ENCODE measurements at regions not wholly inside any gene's neighbourhood (a gene's known extent, or its start where the extent isn't known, plus 50 kb on each side); places are given as distances from the start of the nearest gene placed in this dataset.

DNA sequence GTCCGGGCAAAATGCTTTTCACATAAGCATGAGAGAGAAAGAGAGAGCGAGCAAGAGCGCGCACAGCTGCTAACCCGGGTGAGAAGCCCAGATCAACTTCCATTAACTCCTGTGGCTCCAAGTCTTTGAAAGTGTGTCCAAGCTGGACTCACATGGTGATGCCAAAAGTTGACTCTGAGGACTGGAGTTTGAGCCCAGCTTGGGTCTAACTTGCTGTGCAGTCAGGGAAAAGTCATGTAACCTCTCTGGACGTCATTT, 357.2 kb upstream of the SULF2 start:
- peaks cover 0 to 3% of the 10 kb centered on the region in 2 experiments for H3K4me1 ChIP-seq (ENCODE audit: control insufficient read depth in 1 of 2, insufficient read depth in 2 of 2, low read length in 2 of 2)
- peaks cover 2% of the 10 kb centered on the region for H3K79me2 ChIP-seq (ENCODE audit: control insufficient read depth, insufficient read depth, low read length, poor library complexity)
- H2BK12ac ChIP-seq (ENCODE audit: low read length): no peak overlapping the region
- H3K23ac ChIP-seq (ENCODE audit: low read length): no peak overlapping the region
- no peak overlapping the region for H4K8ac ChIP-seq (ENCODE audit: low read depth, low read length)
- no peaks in the 10 kb centered on the region for H3K79me1 ChIP-seq (ENCODE audit: low read length)
- no peak overlapping the region for H2AK5ac ChIP-seq (ENCODE audit: low read length)
- no peak overlapping the region for H3K27ac ChIP-seq (ENCODE audit: low read depth, low read length)
- no peak overlapping the region for H2BK120ac ChIP-seq (ENCODE audit: insufficient read depth, low read length, poor library complexity)
- H4K91ac ChIP-seq (ENCODE audit: low read depth, low read length): no peak overlapping the region
- no peak overlapping the region for H3K4me3 ChIP-seq (ENCODE audit: low read depth, low read length)
- DNase-seq: no peak
- WGBS (ENCODE audit: extremely low coverage, insufficient coverage, insufficient read length): no CpG with 5 or more reads among the region's 6 CpGs
- no peak overlapping the region for H3K14ac ChIP-seq (ENCODE audit: low read length)
- H3K18ac ChIP-seq (ENCODE audit: low read length): no peak overlapping the region
- H3K36me3 ChIP-seq (ENCODE audit: control insufficient read depth in 1 of 2, insufficient read depth in 2 of 2, low read length in 2 of 2): no peaks in the 10 kb centered on the region
- H3K9me3 ChIP-seq (ENCODE audit: insufficient read depth, low read depth, low read length): peaks cover 8% of the 10 kb centered on the region
- H2BK5ac ChIP-seq (ENCODE audit: low read depth, low read length, poor library complexity): no peak overlapping the region
- H3K9ac ChIP-seq (ENCODE audit: low read length): no peak overlapping the region
- H2AFZ ChIP-seq (ENCODE audit: insufficient read depth, low read length, poor library complexity): no peak overlapping the region
- no peak overlapping the region for H3K4ac ChIP-seq (ENCODE audit: low read depth, low read length)
- H3K27me3 ChIP-seq (ENCODE audit: insufficient read depth, low read length): no peaks in the 10 kb centered on the region
- H4K12ac ChIP-seq (ENCODE audit: low read depth, low read length): no peak overlapping the region
- H3K4me2 ChIP-seq (ENCODE audit: low read length): no peak overlapping the region

DNA sequence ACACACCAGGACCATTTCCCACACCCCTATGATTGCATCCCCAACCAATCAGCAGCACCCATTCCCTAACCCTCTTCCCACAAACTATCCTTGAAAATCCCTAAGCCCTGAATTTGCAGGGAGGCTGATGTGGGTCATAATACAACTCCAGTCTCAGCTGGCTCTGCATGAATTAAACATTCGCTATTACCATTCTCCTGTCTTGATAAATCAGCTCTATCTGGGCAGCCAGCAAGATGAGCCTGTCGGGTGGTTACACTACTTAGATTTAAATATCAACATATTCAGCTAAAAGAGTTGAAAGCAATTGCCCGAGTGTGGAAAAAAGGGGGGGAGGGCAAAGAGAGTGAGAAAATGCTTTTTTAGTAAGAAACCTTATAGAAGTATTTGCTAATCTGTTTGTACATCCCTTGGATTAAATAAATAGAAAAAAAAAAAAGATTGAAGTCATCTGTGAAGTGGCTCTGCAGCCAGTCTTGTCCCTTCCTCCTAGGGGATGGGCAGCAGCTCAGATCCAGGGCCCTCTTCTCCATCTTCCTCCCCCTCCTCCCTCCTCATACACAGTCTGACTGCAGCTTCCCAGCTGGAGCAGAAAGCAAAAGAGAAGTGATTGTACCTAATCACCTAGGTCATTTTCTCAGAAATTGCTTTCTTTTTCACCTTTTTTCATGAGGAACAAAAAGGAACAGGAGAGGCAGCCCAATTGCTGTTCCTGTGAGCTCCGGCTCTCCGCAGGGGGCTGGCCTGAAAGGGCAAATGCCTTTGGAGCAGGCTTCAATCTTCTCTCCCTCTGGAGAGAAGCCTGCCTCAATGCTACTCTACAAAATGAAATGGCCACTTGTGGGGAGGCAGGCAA, 356.6 kb upstream of the SULF2 start:
- no peaks in the 10 kb centered on the region for H3K36me3 ChIP-seq (ENCODE audit: control insufficient read depth in 1 of 2, insufficient read depth in 2 of 2, low read length in 2 of 2)
- H3K18ac ChIP-seq (ENCODE audit: low read length): no peak overlapping the region
- no peaks in the 10 kb centered on the region for H3K27me3 ChIP-seq (ENCODE audit: insufficient read depth, low read length)
- H4K12ac ChIP-seq (ENCODE audit: low read depth, low read length): no peak overlapping the region
- WGBS (ENCODE audit: extremely low coverage, insufficient coverage, insufficient read length): no CpG with 5 or more reads among the region's 5 CpGs
- no peak overlapping the region for H2BK5ac ChIP-seq (ENCODE audit: low read depth, low read length, poor library complexity)
- no peak overlapping the region for H3K4me3 ChIP-seq (ENCODE audit: low read depth, low read length)
- H2AFZ ChIP-seq (ENCODE audit: insufficient read depth, low read length, poor library complexity): no peak overlapping the region
- no peak overlapping the region for H3K9ac ChIP-seq (ENCODE audit: low read length)
- no peak overlapping the region for H3K14ac ChIP-seq (ENCODE audit: low read length)
- no peak overlapping the region for H4K91ac ChIP-seq (ENCODE audit: low read depth, low read length)
- no peak overlapping the region for H2BK12ac ChIP-seq (ENCODE audit: low read length)
- no peak overlapping the region for H3K4me2 ChIP-seq (ENCODE audit: low read length)
- peaks cover 2% of the 10 kb centered on the region for H3K79me2 ChIP-seq (ENCODE audit: control insufficient read depth, insufficient read depth, low read length, poor library complexity)
- H2AK5ac ChIP-seq (ENCODE audit: low read length): no peak overlapping the region
- no peak overlapping the region for H4K8ac ChIP-seq (ENCODE audit: low read depth, low read length)
- DNase-seq: no peak
- peaks cover 0 to 3% of the 10 kb centered on the region in 2 experiments for H3K4me1 ChIP-seq (ENCODE audit: control insufficient read depth in 1 of 2, insufficient read depth in 2 of 2, low read length in 2 of 2)
- no peak overlapping the region for H3K4ac ChIP-seq (ENCODE audit: low read depth, low read length)
- H3K9me3 ChIP-seq (ENCODE audit: insufficient read depth, low read depth, low read length): peaks cover 8% of the 10 kb centered on the region
- no peak overlapping the region for H3K23ac ChIP-seq (ENCODE audit: low read length)
- no peaks in the 10 kb centered on the region for H3K79me1 ChIP-seq (ENCODE audit: low read length)
- no peak overlapping the region for H3K27ac ChIP-seq (ENCODE audit: low read depth, low read length)
- H2BK120ac ChIP-seq (ENCODE audit: insufficient read depth, low read length, poor library complexity): no peak overlapping the region

DNA sequence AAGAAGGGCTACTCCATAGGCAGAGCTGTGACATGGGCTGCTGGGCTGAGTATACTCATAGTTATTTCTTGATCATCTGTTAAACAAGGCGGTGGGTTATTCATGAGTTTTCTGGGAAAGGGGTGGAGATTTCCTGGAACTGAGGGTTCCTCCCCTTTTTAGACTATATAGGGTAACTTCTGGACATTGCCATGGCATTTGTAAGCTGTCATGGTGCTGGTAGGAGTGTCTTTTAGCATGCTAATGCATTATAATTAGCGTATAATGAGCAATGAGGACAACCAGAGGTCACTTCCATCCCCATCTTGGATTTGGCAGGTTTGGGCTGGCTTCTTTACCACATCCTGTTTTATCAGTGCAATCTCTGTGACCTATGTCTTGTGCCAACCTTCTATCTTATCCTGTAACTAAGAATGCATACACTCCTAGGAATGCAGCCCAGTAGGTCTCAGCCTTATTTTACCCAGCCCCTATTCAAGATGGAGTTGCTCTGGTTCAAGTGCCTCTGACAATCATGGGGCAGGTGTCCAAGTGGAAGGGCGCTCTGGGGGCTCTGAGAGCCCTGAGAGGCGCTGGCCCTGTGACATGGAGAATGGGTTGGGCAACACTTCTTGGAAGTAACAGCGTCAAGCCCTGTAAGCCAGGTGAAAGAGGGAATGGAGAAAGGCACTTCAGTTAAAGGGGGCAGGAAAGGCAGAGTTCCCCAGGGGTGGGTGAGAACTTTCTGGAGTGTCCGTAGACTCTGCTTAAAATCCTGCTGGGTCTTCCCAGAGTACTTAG, 354.2 kb upstream of the SULF2 start:
- no peak overlapping the region for H3K4me2 ChIP-seq (ENCODE audit: low read length)
- no peak overlapping the region for H2BK5ac ChIP-seq (ENCODE audit: low read depth, low read length, poor library complexity)
- no peak overlapping the region for H4K91ac ChIP-seq (ENCODE audit: low read depth, low read length)
- H3K14ac ChIP-seq (ENCODE audit: low read length): no peak overlapping the region
- no peak overlapping the region for H2BK120ac ChIP-seq (ENCODE audit: insufficient read depth, low read length, poor library complexity)
- peak; percentile 11 to 42 for DNase-seq
- no peak overlapping the region for H3K27ac ChIP-seq (ENCODE audit: low read depth, low read length)
- H3K4me3 ChIP-seq (ENCODE audit: low read depth, low read length): no peak overlapping the region
- no CpG with 5 or more reads among the region's 6 CpGs for WGBS (ENCODE audit: extremely low coverage, insufficient coverage, insufficient read length)
- no peak overlapping the region for H3K9ac ChIP-seq (ENCODE audit: low read length)
- H3K79me1 ChIP-seq (ENCODE audit: low read length): no peaks in the 10 kb centered on the region
- no peaks in the 10 kb centered on the region for H3K27me3 ChIP-seq (ENCODE audit: insufficient read depth, low read length)
- H3K36me3 ChIP-seq (ENCODE audit: control insufficient read depth in 1 of 2, insufficient read depth in 2 of 2, low read length in 2 of 2): no peaks in the 10 kb centered on the region
- H4K8ac ChIP-seq (ENCODE audit: low read depth, low read length): no peak overlapping the region
- H4K12ac ChIP-seq (ENCODE audit: low read depth, low read length): no peak overlapping the region
- H3K4ac ChIP-seq (ENCODE audit: low read depth, low read length): no peak overlapping the region
- H3K4me1 ChIP-seq (ENCODE audit: control insufficient read depth in 1 of 2, insufficient read depth in 2 of 2, low read length in 2 of 2): peaks cover 0 to 3% of the 10 kb centered on the region in 2 experiments
- no peak overlapping the region for H3K23ac ChIP-seq (ENCODE audit: low read length)
- no peak overlapping the region for H2AK5ac ChIP-seq (ENCODE audit: low read length)
- peaks cover 2% of the 10 kb centered on the region for H3K79me2 ChIP-seq (ENCODE audit: control insufficient read depth, insufficient read depth, low read length, poor library complexity)
- H3K18ac ChIP-seq (ENCODE audit: low read length): no peak overlapping the region
- no peak overlapping the region for H2AFZ ChIP-seq (ENCODE audit: insufficient read depth, low read length, poor library complexity)
- H3K9me3 ChIP-seq (ENCODE audit: insufficient read depth, low read depth, low read length): peaks cover 8% of the 10 kb centered on the region
- H2BK12ac ChIP-seq (ENCODE audit: low read length): no peak overlapping the region

DNA sequence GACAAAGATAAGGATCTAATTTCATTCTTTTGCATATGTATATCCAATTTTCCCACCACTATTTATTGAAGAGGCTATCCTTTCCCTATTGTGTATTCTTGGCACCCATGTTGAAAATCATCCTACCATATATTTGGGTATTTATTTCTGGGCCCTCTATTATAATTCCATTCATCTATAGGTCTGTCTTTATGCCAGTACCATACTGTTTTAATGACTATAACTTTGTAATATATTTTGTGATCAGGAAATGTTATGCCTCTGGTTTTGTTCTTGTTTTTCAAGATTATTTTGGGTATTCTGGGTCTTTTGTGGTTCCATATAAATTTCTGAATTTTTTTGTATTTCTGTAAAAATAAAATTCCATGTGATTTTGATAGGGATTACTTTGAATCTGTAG, 347.6 kb upstream of the SULF2 start:
- Histone ChIP-seq H3K4me2 (ENCODE audit: low read length) (no peak overlapping the region), H3K14ac (ENCODE audit: low read length) (no peak overlapping the region), H3K9ac (ENCODE audit: low read length) (no peak overlapping the region), H3K79me1 (ENCODE audit: low read length) (no peaks in the 10 kb centered on the region), H4K91ac (ENCODE audit: low read depth, low read length) (no peak overlapping the region), H2BK12ac (ENCODE audit: low read length) (no peak overlapping the region), H4K8ac (ENCODE audit: low read depth, low read length) (no peak overlapping the region), H3K9me3 (ENCODE audit: insufficient read depth, low read depth, low read length) (no peaks in the 10 kb centered on the region), H3K4me1 (ENCODE audit: control insufficient read depth in 1 of 2, insufficient read depth in 2 of 2, low read length in 2 of 2) (no peaks in the 10 kb centered on the region), H2AK5ac (ENCODE audit: low read length) (no peak overlapping the region), H3K79me2 (ENCODE audit: control insufficient read depth, insufficient read depth, low read length, poor library complexity) (no peaks in the 10 kb centered on the region), H3K23ac (ENCODE audit: low read length) (no peak overlapping the region), H2BK120ac (ENCODE audit: insufficient read depth, low read length, poor library complexity) (no peak overlapping the region), H2BK5ac (ENCODE audit: low read depth, low read length, poor library complexity) (no peak overlapping the region), H3K18ac (ENCODE audit: low read length) (no peak overlapping the region), H3K27ac (ENCODE audit: low read depth, low read length) (no peak overlapping the region), H4K12ac (ENCODE audit: low read depth, low read length) (no peak overlapping the region), H2AFZ (ENCODE audit: insufficient read depth, low read length, poor library complexity) (no peak overlapping the region), H3K4me3 (ENCODE audit: low read depth, low read length) (no peak overlapping the region), H3K27me3 (ENCODE audit: insufficient read depth, low read length) (no peaks in the 10 kb centered on the region), H3K4ac (ENCODE audit: low read depth, low read length) (no peak overlapping the region), H3K36me3 (ENCODE audit: control insufficient read depth in 1 of 2, insufficient read depth in 2 of 2, low read length in 2 of 2) (no peaks in the 10 kb centered on the region)
- no peak for DNase-seq
